ENCODE measurements at regions not wholly inside any gene's neighbourhood (a gene's known extent, or its start where the extent isn't known, plus 50 kb on each side); places are given as distances from the start of the nearest gene placed in this dataset.

DNA sequence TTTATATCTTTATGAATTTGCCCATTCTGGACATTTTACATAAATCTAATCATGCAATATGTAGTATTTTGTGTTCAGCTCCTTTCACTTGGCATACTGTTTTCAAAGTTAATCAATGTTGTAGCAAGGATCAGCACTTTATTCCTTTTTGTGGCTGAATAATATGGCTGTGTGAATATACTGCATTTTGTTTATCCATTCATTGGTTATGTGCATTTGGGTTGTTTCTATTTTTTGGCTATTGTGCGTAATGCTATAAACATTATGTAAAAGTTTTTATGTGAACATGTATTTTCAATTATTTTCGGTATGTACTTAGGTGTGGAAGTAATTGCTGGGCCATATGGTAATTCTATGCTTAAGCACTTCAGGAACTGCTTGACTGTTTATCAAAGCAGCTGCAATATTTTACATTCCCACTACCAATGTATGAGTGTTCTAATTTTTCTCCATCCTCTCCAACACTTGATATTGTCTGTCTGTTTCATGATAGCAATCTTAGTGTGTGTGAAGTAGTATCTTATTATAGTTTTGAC, 101.3 kb upstream of the P2RY1 start:
- TF ChIP-seq EZH2 (IDR thresholded peaks at IDR 0.05; ENCODE audit: borderline replicate concordance, low read depth, low read length, severe bottlenecking) = no peak
- TF ChIP-seq CTCF (IDR thresholded peaks at IDR 0.05; ENCODE audit: extremely low read depth in 1 of 2, insufficient read depth in 1 of 2, low read depth in 1 of 2, low read length in 2 of 2) = no peak
- no peak for TF ChIP-seq POLR2AphosphoS5 (IDR thresholded peaks at IDR 0.05; ENCODE audit: insufficient read depth, low read depth, low read length)
- no peak for TF ChIP-seq FOS (IDR thresholded peaks at IDR 0.05; ENCODE audit: borderline replicate concordance, insufficient read depth, low read length)
- no peak for TF ChIP-seq MYC (IDR thresholded peaks at IDR 0.05; ENCODE audit: low read depth, low read length)
- TF ChIP-seq JUN (IDR thresholded peaks at IDR 0.05; ENCODE audit: borderline replicate concordance, insufficient read depth, insufficient read length, low read depth) = no peak
- no peak for TF ChIP-seq POLR2A (IDR thresholded peaks at IDR 0.05; ENCODE audit: low read depth, low read length)
- TF ChIP-seq, protein P1, sequence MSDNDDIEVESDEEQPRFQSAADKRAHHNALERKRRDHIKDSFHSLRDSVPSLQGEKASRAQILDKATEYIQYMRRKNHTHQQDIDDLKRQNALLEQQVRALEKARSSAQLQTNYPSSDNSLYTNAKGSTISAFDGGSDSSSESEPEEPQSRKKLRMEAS (IDR thresholded peaks at IDR 0.05; ENCODE audit: insufficient read depth, insufficient read length) = no peak

Measured in endothelial cell of umbilical vein (primary cell).